Bone marrow (tissue), 2 donors: ENCODE measurements at regions not wholly inside any gene's neighbourhood (a gene's known extent, or its start where the extent isn't known, plus 50 kb on each side); places are given as distances from the start of the nearest gene placed in this dataset.
"Not testable (repeated sequence)": the region's sequence is repeated elsewhere in the genome, so short reads cannot be mapped to it uniquely, and the experiment has no call there.

Experiments
- DNase-seq, 2 donors: peaks; one replicate each; lab custom pipeline; 2025; lab: John Stamatoyannopoulos, UW

- no peak for DNase-seq
These were observed 1584.8 kb upstream of the ADGRL3 start for GRCh38 chr4:59615316-59615715.

- no peak for DNase-seq
These were observed 1570.8 kb upstream of the ADGRL3 start for GRCh38 chr4:59629348-59629747.

GRCh38 chr4:59630235-59630634 is 1569.9 kb upstream of the ADGRL3 start:
- DNase-seq, result no peak

GRCh38 chr4:59630922-59631321 is 1569.2 kb upstream of the ADGRL3 start:
- DNase-seq, result no peak

GRCh38 chr4:59637596-59637995 is 1562.5 kb upstream of the ADGRL3 start:
- no peak for DNase-seq

GRCh38 chr4:59643682-59644081 is 1556.4 kb upstream of the ADGRL3 start:
- DNase-seq, result no peak

GRCh38 chr4:59644765-59645164 is 1555.4 kb upstream of the ADGRL3 start:
- no peak for DNase-seq

GRCh38 chr4:59646082-59646481 is 1554.0 kb upstream of the ADGRL3 start:
- DNase-seq, result no peak

GRCh38 chr4:59647011-59647410 is 1553.1 kb upstream of the ADGRL3 start:
- no peak for DNase-seq

GRCh38 chr4:59647500-59647899 is 1552.6 kb upstream of the ADGRL3 start:
- DNase-seq, result no peak

GRCh38 chr4:59650861-59651260 is 1549.3 kb upstream of the ADGRL3 start:
- DNase-seq, result peak in 1 of 2 donors; percentile 29

- DNase-seq, result no peak
These were observed 1544.1 kb upstream of the ADGRL3 start for GRCh38 chr4:59655996-59656395.

- DNase-seq, result no peak
These were observed 1535.4 kb upstream of the ADGRL3 start for GRCh38 chr4:59664771-59665170.

GRCh38 chr4:59666645-59667044 is 1533.5 kb upstream of the ADGRL3 start:
- no peak for DNase-seq

- no peak for DNase-seq
These were observed 1529.1 kb upstream of the ADGRL3 start for GRCh38 chr4:59671037-59671436.

GRCh38 chr4:59676389-59676788 is 1523.7 kb upstream of the ADGRL3 start:
- no peak for DNase-seq

GRCh38 chr4:59676992-59677391 is 1523.1 kb upstream of the ADGRL3 start:
- not testable (repeated sequence) for DNase-seq

GRCh38 chr4:59685626-59686025 is 1514.5 kb upstream of the ADGRL3 start:
- no peak for DNase-seq

GRCh38 chr4:59689149-59689548 is 1511.0 kb upstream of the ADGRL3 start:
- DNase-seq, result no peak

GRCh38 chr4:59695355-59696053 is 1504.6 kb upstream of the ADGRL3 start:
- DNase-seq, result no peak

- no peak for DNase-seq
These were observed 1502.1 kb upstream of the ADGRL3 start for GRCh38 chr4:59698041-59698440.

GRCh38 chr4:59700651-59701050 is 1499.5 kb upstream of the ADGRL3 start:
- no peak for DNase-seq

GRCh38 chr4:59704616-59705015 is 1495.5 kb upstream of the ADGRL3 start:
- peak in 1 of 2 donors; percentile 30 for DNase-seq

GRCh38 chr4:59712470-59712869 is 1487.7 kb upstream of the ADGRL3 start:
- DNase-seq, result peak in 1 of 2 donors; percentile 13
